SU-DHL-6 (cell line): ENCODE measurements at regions not wholly inside any gene's neighbourhood (a gene's known extent, or its start where the extent isn't known, plus 50 kb on each side); places are given as distances from the start of the nearest gene placed in this dataset.

Source experiments
- H2AFZ ChIP-seq: fragments of 200-600 bp; sonication (generic); 2 replicates; pipeline ENCODE4 v1.6.1; 2014; ENCODE audit warnings: low read depth, mild to moderate bottlenecking, moderate library complexity, mixed read lengths, antibody characterized with exemption, low read length; ENCODE audit not compliant: severe bottlenecking
- H3F3A ChIP-seq: fragments of 200-600 bp; shearing (Covaris generic); 2 replicates; pipeline ENCODE4 v1.6.0; 2016; ENCODE audit warnings: antibody characterized with exemption, mild to moderate bottlenecking; ENCODE audit not compliant: insufficient read depth
- H3K27ac ChIP-seq: fragments of 200-600 bp; sonication (generic); 2 replicates; pipeline ENCODE4 v1.5.1; 2016; ENCODE audit warnings: low read depth, mild to moderate bottlenecking, low read length, moderate library complexity, mixed read lengths
- H3K27me3 ChIP-seq: fragments of 200-600 bp; sonication (generic), shearing (Covaris generic); 2 replicates; pipeline ENCODE4 v1.6.0; 2014; ENCODE audit warnings: mild to moderate bottlenecking, low read length
- H3K36me3 ChIP-seq: fragments of 200-600 bp; sonication (generic); 2 replicates; pipeline ENCODE4 v1.6.1; 2014; ENCODE audit warnings: mild to moderate bottlenecking, low read length, mixed read lengths
- H3K4me2 ChIP-seq: fragments of 300-600, 200-600 bp; shearing (Covaris generic), sonication (generic); 2 replicates; pipeline ENCODE4 v1.6.0; 2014; ENCODE audit warnings: low read length, low read depth, mild to moderate bottlenecking; ENCODE audit not compliant: poor library complexity, severe bottlenecking
- H3K4me3 ChIP-seq: fragments of 200-600 bp; sonication (generic); 2 replicates; pipeline ENCODE4 v1.5.1; 2014; ENCODE audit warnings: antibody characterized with exemption, low read length, mild to moderate bottlenecking, mixed read lengths; ENCODE audit not compliant: insufficient read depth, poor library complexity, severe bottlenecking
- H3K79me2 ChIP-seq: fragments of 200-600 bp; sonication (generic); 2 replicates; pipeline ENCODE4 v1.6.1; 2014; ENCODE audit warnings: mild to moderate bottlenecking, low read length, moderate library complexity; ENCODE audit not compliant: insufficient read depth
- H3K9ac ChIP-seq: fragments of 200-600 bp; sonication (generic); 2 replicates; pipeline ENCODE4 v1.7.0; 2014; ENCODE audit warnings: mild to moderate bottlenecking, low read length
- H3K9me2 ChIP-seq: fragments of 200-600 bp; sonication (generic); replicated peaks from 2 replicates; pipeline ENCODE4 v1.6.1; 2014; ENCODE audit warnings: low read length; ENCODE audit not compliant: insufficient read depth
- H3K9me3 ChIP-seq: fragments of 200-600 bp; sonication (generic); 2 replicates; pipeline ENCODE4 v1.6.1; 2014; ENCODE audit warnings: low read length, mixed read lengths; ENCODE audit not compliant: insufficient read depth
- H4K20me1 ChIP-seq: fragments of 200-600 bp; sonication (generic); 2 replicates; pipeline ENCODE4 v1.6.1; 2014; ENCODE audit warnings: low read depth, mild to moderate bottlenecking, antibody characterized with exemption, low read length, moderate library complexity, mixed read lengths
- EZH2phosphoT487 ChIP-seq: fragments of 200-600 bp; sonication (generic), shearing (Covaris generic); conservative IDR thresholded peaks from 2 replicates; pipeline ENCODE4 v1.6.1; 2018; ENCODE audit warnings: mild to moderate bottlenecking, antibody characterized with exemption, low read length, moderate library complexity, mixed read lengths
- TF ChIP-seq, protein P1 (sequence below): fragments of 200-600 bp; sonication (generic); IDR thresholded peaks from one replicate; pipeline ENCODE4 v1.5.1; 2017; ENCODE audit warnings: antibody characterized with exemption, mild to moderate bottlenecking, low read length, moderate library complexity; ENCODE audit not compliant: insufficient read depth, poor library complexity, severe bottlenecking

DNA sequence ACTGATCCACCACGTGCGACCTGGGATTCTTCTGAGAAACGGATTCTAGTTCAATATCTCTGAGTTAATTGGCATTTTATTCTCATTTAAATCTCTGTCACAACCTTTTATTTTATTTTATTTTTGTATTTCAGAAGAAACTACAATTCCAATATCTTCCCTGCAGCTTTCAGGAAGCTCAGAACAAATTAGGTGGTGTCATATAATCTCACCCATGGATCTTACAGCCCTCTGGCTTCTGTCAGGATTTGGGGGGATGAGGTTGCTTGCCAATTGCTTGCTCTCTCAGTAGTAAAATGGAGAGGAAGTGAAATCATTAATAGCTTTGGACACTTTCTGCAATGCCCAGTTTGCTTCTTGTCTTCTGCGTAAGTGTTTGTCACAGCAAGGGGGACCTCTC lies 205.4 kb downstream of the TLE3 start:
- H3K9me3 ChIP-seq, result no peaks in the 10 kb centered on the region
- TF ChIP-seq, protein P1, sequence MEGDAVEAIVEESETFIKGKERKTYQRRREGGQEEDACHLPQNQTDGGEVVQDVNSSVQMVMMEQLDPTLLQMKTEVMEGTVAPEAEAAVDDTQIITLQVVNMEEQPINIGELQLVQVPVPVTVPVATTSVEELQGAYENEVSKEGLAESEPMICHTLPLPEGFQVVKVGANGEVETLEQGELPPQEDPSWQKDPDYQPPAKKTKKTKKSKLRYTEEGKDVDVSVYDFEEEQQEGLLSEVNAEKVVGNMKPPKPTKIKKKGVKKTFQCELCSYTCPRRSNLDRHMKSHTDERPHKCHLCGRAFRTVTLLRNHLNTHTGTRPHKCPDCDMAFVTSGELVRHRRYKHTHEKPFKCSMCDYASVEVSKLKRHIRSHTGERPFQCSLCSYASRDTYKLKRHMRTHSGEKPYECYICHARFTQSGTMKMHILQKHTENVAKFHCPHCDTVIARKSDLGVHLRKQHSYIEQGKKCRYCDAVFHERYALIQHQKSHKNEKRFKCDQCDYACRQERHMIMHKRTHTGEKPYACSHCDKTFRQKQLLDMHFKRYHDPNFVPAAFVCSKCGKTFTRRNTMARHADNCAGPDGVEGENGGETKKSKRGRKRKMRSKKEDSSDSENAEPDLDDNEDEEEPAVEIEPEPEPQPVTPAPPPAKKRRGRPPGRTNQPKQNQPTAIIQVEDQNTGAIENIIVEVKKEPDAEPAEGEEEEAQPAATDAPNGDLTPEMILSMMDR, result no peak
- TF ChIP-seq EZH2phosphoT487, result no peak
- H3K4me3 ChIP-seq, result no peak overlapping the region
- no peaks in the 10 kb centered on the region for H3K79me2 ChIP-seq
- H2AFZ ChIP-seq, result no peak overlapping the region
- H3K4me2 ChIP-seq, result no peak overlapping the region
- H3K9me2 ChIP-seq, result no peaks in the 10 kb centered on the region
- no peaks in the 10 kb centered on the region for H4K20me1 ChIP-seq
- no peak overlapping the region for H3K9ac ChIP-seq
- no peaks in the 10 kb centered on the region for H3K36me3 ChIP-seq
- no peaks in the 10 kb centered on the region for H3K27me3 ChIP-seq
- no peaks in the 10 kb centered on the region for H3F3A ChIP-seq
- no peak overlapping the region for H3K27ac ChIP-seq

DNA sequence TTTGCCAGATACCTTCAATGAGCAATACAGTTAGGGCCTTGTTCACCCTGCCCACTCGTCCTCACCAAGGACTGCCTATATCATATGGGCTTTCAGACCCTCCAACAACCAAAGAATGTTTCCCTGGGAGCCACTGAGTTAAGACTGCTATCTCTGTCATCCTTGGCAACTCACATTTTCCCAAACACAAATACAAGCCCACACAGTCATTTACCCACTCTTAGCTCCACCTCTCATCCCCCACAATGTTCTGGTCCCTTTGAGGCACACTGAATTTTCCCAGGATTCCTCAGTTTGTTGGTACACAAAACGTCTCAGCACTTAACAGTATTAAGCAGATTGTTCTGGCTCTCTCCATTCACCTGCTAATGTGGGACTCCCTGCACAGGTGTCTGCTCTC lies 204.6 kb downstream of the TLE3 start:
- no peaks in the 10 kb centered on the region for H3K9me3 ChIP-seq
- H3K79me2 ChIP-seq, result no peaks in the 10 kb centered on the region
- no peak overlapping the region for H3K9ac ChIP-seq
- H3F3A ChIP-seq, result no peaks in the 10 kb centered on the region
- no peak overlapping the region for H2AFZ ChIP-seq
- H3K4me3 ChIP-seq, result no peak overlapping the region
- no peaks in the 10 kb centered on the region for H3K9me2 ChIP-seq
- H3K27me3 ChIP-seq, result no peaks in the 10 kb centered on the region
- TF ChIP-seq, protein P1, result no peak
- no peak for TF ChIP-seq EZH2phosphoT487
- no peaks in the 10 kb centered on the region for H4K20me1 ChIP-seq
- H3K36me3 ChIP-seq, result no peaks in the 10 kb centered on the region
- no peak overlapping the region for H3K27ac ChIP-seq
- no peak overlapping the region for H3K4me2 ChIP-seq

DNA sequence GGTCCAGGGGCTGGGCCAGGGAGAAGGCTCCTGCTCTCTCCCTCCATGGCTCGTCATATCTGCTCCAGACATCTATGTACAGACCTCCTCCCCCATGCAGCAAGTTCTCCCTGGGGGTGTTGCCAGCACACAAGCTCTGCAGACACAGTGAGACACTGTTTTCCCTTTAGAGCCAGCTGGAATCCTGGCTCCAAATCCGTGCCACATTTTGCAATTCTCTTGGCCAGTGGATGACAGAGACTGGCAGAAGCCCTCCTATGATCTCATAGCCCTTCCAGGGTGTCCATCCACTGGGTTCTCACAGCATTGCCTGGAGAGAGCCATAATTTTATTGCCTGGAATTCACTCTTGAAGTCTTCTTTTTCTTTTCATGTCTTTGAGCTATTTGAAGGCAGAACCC lies 203.9 kb downstream of the TLE3 start:
- H4K20me1 ChIP-seq, result no peaks in the 10 kb centered on the region
- TF ChIP-seq EZH2phosphoT487, result no peak
- H3K36me3 ChIP-seq, result no peaks in the 10 kb centered on the region
- H3K27ac ChIP-seq, result no peak overlapping the region
- no peaks in the 10 kb centered on the region for H3F3A ChIP-seq
- no peak overlapping the region for H3K4me2 ChIP-seq
- H3K9me3 ChIP-seq, result no peaks in the 10 kb centered on the region
- H3K9me2 ChIP-seq, result no peaks in the 10 kb centered on the region
- no peaks in the 10 kb centered on the region for H3K79me2 ChIP-seq
- H2AFZ ChIP-seq, result no peak overlapping the region
- no peak overlapping the region for H3K9ac ChIP-seq
- H3K4me3 ChIP-seq, result no peak overlapping the region
- no peaks in the 10 kb centered on the region for H3K27me3 ChIP-seq

DNA sequence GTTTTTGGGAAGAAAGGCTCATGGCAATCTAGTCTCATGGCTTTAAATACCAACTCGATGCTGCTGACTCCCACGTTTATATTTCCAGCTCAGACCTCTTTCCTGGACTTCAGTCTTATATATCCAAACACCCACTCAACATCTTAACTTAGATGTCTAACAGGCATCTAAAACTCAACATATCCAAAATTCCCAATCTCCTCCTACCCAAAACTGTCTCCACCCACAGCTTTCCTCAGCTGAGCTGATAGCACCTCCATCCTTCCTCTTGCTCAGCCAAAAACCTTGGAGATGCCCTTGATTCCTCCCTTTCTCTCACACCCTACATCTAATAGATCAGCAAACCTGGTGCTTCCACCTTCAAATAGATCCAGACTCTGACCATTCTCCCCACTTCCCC lies 202.5 kb downstream of the TLE3 start:
- H4K20me1 ChIP-seq, result no peaks in the 10 kb centered on the region
- H3K9ac ChIP-seq, result no peak overlapping the region
- no peaks in the 10 kb centered on the region for H3K79me2 ChIP-seq
- H3K9me2 ChIP-seq, result no peaks in the 10 kb centered on the region
- H3K9me3 ChIP-seq, result no peaks in the 10 kb centered on the region
- no peak overlapping the region for H2AFZ ChIP-seq
- TF ChIP-seq, protein P1, result no peak
- TF ChIP-seq EZH2phosphoT487, result no peak
- no peaks in the 10 kb centered on the region for H3K36me3 ChIP-seq
- H3K4me3 ChIP-seq, result no peak overlapping the region
- H3F3A ChIP-seq, result no peaks in the 10 kb centered on the region
- no peak overlapping the region for H3K4me2 ChIP-seq
- no peaks in the 10 kb centered on the region for H3K27me3 ChIP-seq
- H3K27ac ChIP-seq, result no peak overlapping the region
